ENCODE measurements at regions not wholly inside any gene's neighbourhood (a gene's known extent, or its start where the extent isn't known, plus 50 kb on each side); places are given as distances from the start of the nearest gene placed in this dataset.

DNA sequence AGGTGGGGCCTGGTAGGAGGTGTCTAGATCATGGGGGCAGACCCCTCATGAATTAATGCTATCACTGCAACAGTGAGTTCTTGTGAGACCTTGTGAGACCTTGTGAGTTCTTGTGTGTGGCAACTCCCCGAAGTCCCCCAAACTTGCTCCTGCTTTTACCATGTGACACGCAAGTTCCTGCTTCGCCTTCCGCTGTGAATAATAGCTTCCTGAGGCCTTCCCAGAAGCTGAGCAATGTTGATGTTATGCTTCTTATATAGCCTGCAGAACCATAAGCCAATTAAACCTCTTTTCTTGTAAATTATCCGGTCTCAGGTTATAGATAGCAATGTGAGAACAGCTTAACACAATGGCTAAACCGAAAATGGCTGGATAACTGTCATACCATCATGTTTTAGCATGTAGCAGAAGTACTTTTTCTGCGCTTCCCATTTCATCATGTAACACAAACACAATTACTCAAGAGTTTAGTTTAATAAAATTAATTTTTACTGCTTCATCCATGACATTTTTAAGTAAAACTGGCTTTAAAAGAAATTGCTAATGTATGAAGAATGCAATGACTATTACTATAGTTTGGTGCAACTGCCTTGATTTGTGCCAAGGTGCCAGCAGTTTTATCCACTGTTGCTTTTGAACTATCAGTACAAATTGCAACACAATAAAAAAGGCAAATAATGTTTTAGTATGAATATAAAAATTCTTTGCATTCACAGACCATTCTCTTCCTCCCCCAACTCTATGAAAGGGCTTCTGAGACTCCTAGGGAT, 87.7 kb upstream of the TMEM168 start:
- DNase-seq, result no peak

DNA sequence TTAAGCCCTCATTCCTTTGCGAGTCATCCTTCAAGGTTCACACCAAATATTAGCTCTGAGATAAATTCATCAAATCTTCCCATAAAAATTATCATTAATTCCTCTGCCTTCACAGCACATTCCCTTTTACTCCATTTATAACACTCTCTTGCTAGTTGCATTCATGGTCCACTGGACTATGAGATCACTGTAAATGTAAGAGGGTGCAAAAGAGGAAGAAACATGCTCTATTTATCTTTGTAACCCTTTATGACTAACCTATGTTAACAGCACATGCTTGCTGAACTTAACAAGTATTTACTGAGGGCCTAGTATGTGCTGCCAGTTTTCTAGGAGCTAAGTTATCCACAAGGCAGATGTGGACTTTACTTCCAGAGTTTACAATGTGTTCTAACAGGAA, 86.7 kb upstream of the TMEM168 start:
- DNase-seq, result no peak

DNA sequence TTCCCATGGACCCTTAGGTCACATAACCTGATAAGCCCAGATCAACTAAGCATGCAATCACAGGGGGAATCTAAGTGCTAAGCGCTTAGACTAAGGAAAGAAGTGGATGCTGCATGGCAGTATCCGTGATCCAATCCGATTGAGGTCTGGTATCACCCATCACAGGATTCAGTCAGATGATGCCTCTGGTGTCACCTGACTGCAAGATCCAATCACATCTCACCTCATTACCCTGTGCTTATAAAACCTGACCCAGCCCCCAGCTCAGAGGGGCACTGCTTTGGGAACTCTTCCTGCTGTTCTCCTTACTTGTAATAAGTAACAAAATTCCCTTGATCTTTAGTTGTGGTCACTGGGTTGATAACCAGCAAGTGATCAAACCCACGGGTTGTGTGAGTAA, 84.7 kb upstream of the TMEM168 start:
- DNase-seq, result no peak

DNA sequence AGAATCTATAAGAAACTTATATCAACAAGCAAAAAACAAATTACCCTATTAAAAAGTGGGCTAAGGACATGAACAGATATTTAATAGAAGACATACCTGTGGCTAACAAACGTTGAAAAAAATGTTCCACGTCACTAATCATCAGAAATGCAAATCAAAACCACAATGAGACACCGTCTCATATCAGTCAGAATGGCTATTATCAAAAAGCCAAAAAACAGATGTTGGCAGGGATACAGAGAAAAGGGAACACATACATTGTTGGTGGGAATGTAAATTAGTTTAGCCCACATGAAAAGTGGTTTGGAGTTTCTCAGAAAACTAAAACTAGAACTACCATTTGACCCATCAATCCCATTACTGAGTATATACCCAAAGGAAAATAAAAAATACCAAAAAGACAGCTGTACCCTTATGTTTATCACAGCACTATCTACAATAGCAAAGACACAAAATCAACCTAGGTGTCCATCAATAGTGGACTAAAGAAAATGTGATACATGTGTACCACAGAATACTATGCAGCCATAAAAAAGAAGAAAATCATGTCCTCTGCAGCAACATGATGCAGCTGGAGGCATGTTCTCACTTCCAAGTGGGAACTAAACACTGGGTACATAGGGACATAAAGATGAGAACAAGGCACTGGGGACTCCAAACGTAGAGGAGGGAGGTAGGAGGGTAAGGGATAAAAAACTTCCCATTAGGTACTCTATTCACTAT, 83.8 kb upstream of the TMEM168 start:
- DNase-seq, result no peak

DNA sequence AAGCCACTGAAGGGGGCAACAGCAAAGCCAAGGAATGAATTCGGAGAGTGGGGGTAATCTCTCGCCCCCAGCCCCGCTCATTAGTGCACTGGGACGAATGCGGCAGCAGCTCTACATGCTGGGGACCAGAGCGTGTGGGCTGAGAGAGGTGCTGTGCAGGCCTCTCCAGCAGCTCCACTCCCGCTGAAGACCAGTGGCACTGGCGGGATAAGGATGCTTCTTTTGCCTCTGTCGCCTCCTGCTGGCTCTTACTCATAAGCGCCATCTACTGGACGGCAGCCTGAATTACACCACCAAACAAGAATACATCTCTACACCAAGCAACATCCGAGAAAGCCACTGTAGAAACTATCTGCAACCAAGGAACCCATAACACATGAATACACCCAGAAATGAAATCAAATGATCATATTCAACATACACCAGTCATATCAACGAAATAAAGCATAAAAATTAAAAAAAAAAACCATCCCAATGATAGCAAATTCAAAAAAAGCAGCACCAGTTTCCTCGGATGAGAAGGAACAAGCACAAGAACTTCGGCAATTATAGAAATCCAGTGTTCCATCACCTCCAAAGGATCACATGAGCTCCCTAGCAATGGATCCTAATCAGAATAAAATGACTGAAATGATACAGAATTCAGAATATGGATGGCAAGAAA, 79.0 kb upstream of the TMEM168 start:
- DNase-seq, result no peak

DNA sequence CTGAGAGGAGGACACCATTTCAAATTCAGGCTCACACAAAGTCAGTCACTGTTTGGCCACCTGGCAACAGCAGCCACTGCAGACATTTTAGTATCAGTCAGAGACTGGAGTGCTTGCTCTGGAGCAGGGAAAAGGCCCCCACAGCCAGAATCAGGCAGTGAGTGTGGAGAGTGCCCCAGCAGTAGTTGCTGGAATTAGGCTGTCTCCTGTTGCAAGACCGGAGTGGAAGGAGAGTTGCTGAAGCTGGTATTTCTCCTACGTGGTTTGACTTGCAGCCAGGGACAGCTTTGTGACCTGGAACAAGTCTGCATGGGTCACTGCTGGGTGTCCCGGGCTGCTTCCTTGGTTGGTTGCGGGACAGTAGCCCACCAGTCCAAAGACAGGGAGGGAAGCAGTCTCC, 78.4 kb upstream of the TMEM168 start:
- no peak for DNase-seq

DNA sequence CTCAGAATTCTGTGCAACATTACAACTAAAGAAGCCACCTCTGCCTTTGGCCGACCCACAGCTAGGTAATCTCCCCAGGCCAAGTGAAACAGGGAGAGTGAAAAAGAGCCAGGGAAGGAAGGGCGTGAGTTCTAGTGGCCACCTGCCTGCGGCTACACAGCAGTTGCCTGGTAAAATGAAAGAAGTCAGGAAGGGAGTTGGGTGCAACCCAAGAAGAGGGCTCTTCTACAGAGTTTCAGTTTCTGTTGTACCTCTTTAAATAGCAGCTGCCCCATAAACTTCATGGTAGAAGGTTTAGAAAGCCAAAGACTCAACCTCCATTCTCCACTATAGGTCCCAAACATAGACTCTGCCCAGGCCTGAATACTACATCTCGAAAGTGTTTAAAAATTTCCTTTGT, 76.2 kb upstream of the TMEM168 start:
- no peak for DNase-seq

DNA sequence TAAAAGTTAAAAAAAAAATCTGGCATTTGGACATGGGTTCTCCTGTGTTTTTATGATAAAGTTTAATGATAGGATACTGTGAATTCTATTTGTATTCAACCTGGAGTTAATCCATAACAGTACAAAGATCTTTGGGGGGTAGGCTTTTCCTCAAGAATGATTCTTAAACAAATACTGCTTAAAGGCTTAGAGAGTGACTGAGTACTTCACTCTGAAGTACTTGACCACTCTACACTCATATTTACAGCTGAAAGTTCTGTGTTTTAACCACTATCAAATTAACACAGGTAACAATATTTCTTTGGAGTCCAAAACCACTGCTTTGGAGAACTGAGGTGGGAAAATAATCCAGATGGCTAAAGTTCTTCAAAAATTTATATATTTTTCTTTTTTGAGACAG, 74.2 kb upstream of the TMEM168 start:
- no peak for DNase-seq

DNA sequence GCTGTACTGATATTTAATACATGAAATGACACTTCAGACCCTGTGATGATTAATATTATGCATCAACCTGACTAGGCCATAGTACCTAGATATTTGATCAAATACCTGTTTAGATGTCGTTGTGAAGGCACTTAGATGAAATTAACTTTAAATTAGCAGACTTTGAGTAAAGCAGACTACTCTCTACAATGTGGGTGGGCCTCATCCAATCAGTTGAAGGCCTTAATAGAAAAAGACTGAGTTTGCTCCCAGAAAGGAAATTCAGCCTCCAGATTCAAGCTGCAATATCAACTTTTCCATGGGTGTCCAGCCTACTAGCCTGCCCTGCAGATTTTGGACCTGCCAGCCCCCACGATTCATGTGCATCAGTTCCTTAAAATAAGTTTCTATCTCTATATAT, 68.6 kb upstream of the TMEM168 start:
- DNase-seq, result no peak

DNA sequence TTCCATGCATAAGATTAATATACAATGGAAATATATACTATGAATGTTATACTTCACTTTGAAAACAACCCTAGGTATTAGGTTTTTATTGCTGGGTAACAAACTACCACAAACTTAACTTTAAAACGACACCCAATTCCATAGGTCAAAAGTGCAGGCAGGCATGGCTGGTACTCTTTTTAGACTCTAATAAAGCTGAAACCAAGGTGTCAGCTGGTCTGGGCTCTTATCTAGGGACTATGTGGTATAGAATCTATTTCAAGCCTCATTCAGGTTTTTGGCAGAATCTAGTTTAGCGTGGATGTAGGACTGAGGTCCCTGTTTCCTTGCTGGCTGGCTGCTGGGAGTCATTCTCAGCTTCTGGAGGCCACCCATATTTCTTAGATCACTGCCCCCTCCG, 65.0 kb upstream of the TMEM168 start:
- no peak for DNase-seq

DNA sequence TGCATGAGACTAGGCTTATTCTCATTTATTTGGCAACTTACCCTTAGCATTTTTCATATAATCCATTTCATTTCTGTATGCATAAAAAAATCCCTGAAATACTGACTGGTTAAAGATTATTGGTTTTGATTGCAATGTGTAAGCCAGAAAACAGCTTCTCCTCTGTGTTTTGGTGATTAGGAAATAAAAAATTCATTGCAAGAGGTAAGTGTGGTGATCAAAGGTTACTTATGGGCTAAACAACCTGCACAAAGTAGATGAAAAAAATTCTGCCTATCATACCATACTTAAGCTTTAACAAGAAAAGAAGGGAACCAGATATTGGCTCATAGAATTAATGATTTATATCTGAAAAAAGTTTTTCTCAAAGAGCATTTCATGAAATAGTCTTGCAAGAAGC, 64.0 kb upstream of the TMEM168 start:
- no peak for DNase-seq

DNA sequence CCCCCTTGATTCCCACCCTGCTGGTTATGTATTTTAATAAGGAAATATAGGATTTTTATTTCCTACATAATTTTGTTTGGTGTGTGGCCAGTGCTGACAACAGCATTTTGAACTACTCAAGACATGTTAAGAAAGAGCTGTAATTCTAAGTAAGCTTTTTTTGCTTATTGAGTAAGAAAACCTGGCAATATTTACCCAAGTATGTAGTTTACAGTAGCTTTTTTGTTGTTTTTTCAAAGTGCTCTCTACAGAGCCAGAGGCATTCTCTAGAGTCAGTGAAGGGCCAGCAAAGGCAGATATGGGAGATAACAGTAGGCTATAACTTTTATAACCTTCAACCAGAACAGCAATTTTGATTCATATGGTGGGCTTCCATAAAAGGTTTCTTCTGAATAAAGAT, 63.2 kb upstream of the TMEM168 start:
- no peak for DNase-seq

DNA sequence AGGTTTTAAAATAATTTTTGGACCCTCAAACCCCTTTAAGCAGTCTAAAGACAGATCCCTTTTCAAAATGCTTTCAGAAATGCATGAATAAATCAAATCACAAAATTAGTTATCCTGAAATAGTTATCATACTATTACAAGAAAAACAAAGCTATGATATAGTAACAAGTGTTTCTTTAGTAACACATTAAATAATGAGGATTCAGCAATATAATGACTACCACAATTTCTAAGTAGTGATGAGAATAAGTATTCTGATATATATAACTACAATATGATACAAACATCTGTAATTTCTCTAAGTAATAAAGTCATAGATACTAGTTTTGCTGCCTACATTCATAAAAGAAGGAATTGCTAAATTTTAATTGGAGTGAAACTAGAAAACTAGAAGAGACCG, 53.0 kb upstream of the TMEM168 start:
- DNase-seq, result no peak
